ENCODE measurements at regions not wholly inside any gene's neighbourhood (a gene's known extent, or its start where the extent isn't known, plus 50 kb on each side); places are given as distances from the start of the nearest gene placed in this dataset.

DNA sequence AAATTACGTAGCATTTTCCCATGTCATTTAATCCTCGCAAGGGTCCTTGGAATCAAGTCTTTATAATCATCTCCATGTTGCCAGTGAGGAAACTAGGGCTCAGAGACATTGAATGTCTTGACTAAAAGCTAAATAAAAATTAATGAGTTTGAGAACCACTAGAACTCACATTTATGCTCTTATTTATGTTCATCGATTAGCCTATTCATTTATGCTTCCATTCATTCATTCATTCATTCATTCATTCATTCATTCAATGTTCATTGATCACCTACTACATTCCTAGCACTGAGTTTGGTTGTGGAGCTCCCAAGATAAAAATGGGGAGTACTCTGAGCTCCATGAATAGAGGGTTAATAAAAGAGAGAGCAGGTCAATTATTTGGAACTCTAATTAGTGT lies 59.7 kb downstream of the KCNA1 start:
- ChIA-PET POLR2A (no interaction called here), CTCF (no interaction called here)
- Mint-ChIP-seq H3K4me1 (no peaks in the 10 kb centered on the region), H3K4me3 (no peak overlapping the region), H3K27ac (no peak overlapping the region), H3K27me3 (peaks cover 18% of the 10 kb centered on the region), H3K9me3 (no peaks in the 10 kb centered on the region), H3K36me3 (ENCODE audit: low read depth) (no peaks in the 10 kb centered on the region)
- DNase-seq = no peak

GRCh38 chr12:4974217-4974616 lies 64.5 kb downstream of the KCNA1 start:
- H3K9me3 Mint-ChIP-seq = no peaks in the 10 kb centered on the region
- peaks cover 14% of the 10 kb centered on the region for H3K27me3 Mint-ChIP-seq
- no peak overlapping the region for H3K4me3 Mint-ChIP-seq
- ChIA-PET POLR2A (no interaction called here), CTCF (no interaction called here)
- no peak overlapping the region for H3K27ac Mint-ChIP-seq
- no peaks in the 10 kb centered on the region for H3K36me3 Mint-ChIP-seq (ENCODE audit: low read depth)
- H3K4me1 Mint-ChIP-seq = no peaks in the 10 kb centered on the region
- DNase-seq = no peak

- Mint-ChIP-seq H3K4me1 (no peaks in the 10 kb centered on the region), H3K36me3 (ENCODE audit: low read depth) (no peaks in the 10 kb centered on the region), H3K27me3 (peaks cover 10% of the 10 kb centered on the region), H3K4me3 (no peak overlapping the region), H3K27ac (no peak overlapping the region), H3K9me3 (no peaks in the 10 kb centered on the region)
- POLR2A ChIA-PET = no interaction called here
- CTCF ChIA-PET = interaction anchor here (0.6 to 1.3 kb wide), 2 partner anchors 117 to 126 kb away, joined by 3 read pairs; no protein-coding TSS in a partner anchor
- no peak for DNase-seq
These were observed 65.9 kb downstream of the KCNA1 start for GRCh38 chr12:4975574-4975973.

DNA sequence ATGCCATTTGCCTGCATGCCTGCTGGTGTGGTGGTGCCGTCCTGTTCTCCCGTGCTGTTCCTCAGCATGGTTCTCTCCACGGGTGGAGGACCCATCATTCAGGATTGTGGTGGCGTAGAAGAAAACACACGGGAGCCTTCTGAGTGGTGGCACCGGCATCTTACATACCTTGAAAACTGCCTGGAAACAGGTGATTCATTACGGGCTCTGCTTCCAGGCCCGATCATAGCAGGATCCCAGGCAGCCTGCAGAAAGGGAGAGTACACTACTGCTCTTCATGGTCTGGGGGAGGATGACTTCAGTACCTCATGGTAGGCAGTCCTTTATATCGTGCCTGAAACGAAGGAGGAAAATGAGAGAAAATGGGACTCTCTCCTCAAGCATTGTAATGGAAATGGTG lies 66.6 kb upstream of the KCNA5 start:
- POLR2A ChIA-PET = no interaction called here
- CTCF ChIA-PET = no interaction called here
- no peak for DNase-seq

GRCh38 chr12:4978737-4979136 lies 64.9 kb upstream of the KCNA5 start:
- no peaks in the 10 kb centered on the region for H3K9me3 Mint-ChIP-seq
- no peak overlapping the region for H3K27ac Mint-ChIP-seq
- no peaks in the 10 kb centered on the region for H3K4me1 Mint-ChIP-seq
- no peaks in the 10 kb centered on the region for H3K36me3 Mint-ChIP-seq (ENCODE audit: low read depth)
- POLR2A ChIA-PET = no interaction called here
- DNase-seq = no peak
- CTCF ChIA-PET = no interaction called here
- H3K4me3 Mint-ChIP-seq = no peak overlapping the region
- H3K27me3 Mint-ChIP-seq = peaks cover 7% of the 10 kb centered on the region

More for the DNA sequence above, 66.6 kb upstream of the KCNA5 start:
- Mint-ChIP-seq H3K9me3 (no peaks in the 10 kb centered on the region), H3K4me1 (no peaks in the 10 kb centered on the region), H3K27me3 (peaks cover 7% of the 10 kb centered on the region), H3K36me3 (ENCODE audit: low read depth) (no peaks in the 10 kb centered on the region), H3K27ac (no peak overlapping the region), H3K4me3 (no peak overlapping the region)

DNA sequence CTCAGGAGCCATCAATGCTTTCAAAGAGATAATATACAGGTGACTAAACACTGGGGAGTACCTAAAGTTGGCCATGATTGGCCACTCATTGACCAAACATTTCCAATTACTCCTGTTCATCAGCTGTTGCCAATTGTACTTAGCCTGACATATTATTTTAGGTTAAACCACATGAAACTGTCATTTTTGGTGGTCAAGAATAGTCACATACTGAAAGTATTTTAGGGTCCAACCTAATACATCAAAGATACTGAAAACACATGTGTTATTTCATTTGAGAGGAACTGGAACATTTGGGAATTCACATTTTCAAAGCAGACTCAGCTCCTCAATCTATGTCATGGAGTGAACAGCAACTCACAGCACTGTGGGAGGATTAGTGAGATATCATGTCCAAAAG lies 63.9 kb upstream of the KCNA5 start:
- Mint-ChIP-seq H3K4me3 (no peak overlapping the region), H3K27me3 (peaks cover 4% of the 10 kb centered on the region), H3K9me3 (no peaks in the 10 kb centered on the region), H3K36me3 (ENCODE audit: low read depth) (no peaks in the 10 kb centered on the region), H3K27ac (no peak overlapping the region), H3K4me1 (no peaks in the 10 kb centered on the region)
- CTCF ChIA-PET = no interaction called here
- DNase-seq = no peak
- POLR2A ChIA-PET = no interaction called here

- CTCF ChIA-PET = no interaction called here
- H3K27ac Mint-ChIP-seq = no peak overlapping the region
- no peaks in the 10 kb centered on the region for H3K36me3 Mint-ChIP-seq (ENCODE audit: low read depth)
These were observed 59.3 kb upstream of the KCNA5 start for GRCh38 chr12:4984344-4984743.

DNA sequence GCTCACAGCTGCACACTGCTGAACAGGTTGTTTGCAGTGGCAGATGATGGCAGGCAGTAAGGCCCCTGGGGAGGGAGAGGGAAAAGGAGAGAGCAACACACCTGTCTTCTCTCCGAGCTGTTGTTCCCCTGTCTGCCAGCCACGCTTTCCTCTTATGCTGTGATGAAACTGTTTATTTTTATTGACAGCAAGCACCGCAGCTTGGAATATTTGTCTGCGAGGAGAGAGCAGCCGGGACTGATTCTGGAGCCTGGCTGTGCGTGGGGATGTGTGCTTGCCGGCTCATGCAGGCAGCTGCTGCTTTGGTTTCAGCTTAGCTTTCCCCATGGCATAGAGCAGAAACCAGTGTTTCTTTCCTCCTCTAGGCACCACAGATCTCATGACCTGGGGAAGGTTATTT lies 58.7 kb upstream of the KCNA5 start:
- Mint-ChIP-seq H3K27ac (no peak overlapping the region), H3K4me1 (no peaks in the 10 kb centered on the region)
- POLR2A ChIA-PET = no interaction called here

More at GRCh38 chr12:4984344-4984743, 59.3 kb upstream of the KCNA5 start:
- Mint-ChIP-seq H3K4me3 (no peak overlapping the region), H3K9me3 (no peaks in the 10 kb centered on the region), H3K4me1 (no peaks in the 10 kb centered on the region), H3K27me3 (peaks cover 7% of the 10 kb centered on the region)
- DNase-seq = no peak
- POLR2A ChIA-PET = no interaction called here

DNA sequence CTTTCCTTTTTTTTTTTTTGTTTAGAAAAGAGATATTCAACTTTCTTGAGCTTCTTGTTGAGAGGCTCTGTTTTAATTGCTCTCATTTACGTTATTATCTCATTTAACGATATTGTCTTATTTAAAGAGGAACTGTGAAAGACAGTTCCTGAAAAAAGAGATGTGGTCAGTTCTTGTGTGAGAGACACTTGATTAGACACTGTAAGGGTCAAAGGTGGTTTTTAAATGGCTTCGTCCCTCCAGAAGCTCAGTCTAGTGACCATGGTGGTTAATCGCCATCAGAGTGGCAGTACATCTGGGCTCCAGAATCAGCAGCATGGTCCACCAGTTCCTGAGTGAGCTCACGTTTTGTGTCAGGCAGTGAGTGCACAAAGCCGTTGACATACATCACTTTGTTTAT lies 57.9 kb upstream of the KCNA5 start:
- no peaks in the 10 kb centered on the region for H3K4me1 Mint-ChIP-seq
- ChIA-PET CTCF (interaction anchor here (1.1 kb wide), 1 partner anchor 95 kb away, joined by 3 read pairs; no protein-coding TSS in a partner anchor), POLR2A (no interaction called here)
- H3K4me3 Mint-ChIP-seq = no peak overlapping the region
- no peak for DNase-seq
- H3K27me3 Mint-ChIP-seq = peaks cover 7% of the 10 kb centered on the region
- H3K27ac Mint-ChIP-seq = no peak overlapping the region
- H3K36me3 Mint-ChIP-seq (ENCODE audit: low read depth) = no peaks in the 10 kb centered on the region
- H3K9me3 Mint-ChIP-seq = no peaks in the 10 kb centered on the region

More for the DNA sequence above, 58.7 kb upstream of the KCNA5 start:
- CTCF ChIA-PET = no interaction called here
- Mint-ChIP-seq H3K36me3 (ENCODE audit: low read depth) (no peaks in the 10 kb centered on the region), H3K27me3 (peaks cover 7% of the 10 kb centered on the region), H3K4me3 (no peak overlapping the region), H3K9me3 (no peaks in the 10 kb centered on the region)
- DNase-seq = no peak

DNA sequence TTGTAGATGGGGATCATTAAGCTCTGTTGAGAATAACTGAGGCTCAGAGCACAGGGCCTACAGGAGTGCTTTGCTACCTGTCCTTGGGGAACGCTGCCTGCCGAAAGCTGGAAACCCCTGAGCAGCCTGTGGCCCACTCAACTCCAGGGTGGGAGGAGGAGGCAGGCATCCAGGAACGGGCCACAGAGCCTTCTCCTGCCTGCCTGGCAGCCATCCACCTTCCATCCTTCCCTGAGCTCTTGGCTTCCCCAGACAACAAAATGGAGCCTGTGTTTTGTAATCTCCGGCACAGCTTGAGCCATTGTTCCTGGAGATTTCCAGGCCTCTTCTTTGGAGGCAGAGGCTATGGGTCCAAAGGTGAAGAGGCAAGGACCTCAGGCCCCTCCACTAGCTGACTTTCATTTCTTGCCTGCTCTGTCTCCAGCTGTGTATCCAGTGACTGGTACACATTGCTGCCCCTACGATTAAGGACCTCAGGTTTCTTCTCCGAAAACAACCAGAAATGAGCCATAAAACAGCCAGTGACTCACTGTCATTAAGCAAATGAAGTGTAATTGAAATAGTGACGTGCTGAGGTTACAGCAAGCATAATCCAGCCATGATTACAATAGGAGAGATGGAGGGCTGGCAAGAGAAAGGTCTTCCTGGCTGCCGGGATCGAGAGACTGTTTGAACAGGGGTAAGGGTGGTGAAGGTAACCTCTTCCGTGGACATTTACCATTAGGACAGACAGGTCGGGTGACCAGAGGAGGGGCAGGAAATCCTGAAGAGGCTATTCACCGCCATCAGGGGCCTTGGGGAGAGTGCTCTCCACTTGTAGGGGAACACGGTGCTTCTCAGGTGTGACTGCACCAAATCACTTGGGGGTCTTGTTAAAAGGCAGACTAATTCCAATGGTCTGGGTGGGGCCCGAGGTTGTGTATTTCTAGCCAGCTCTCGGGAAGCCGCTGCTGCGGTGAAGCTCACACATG lies 56.3 kb upstream of the KCNA5 start:
- Mint-ChIP-seq H3K4me1 (no peaks in the 10 kb centered on the region), H3K27me3 (peaks cover 11% of the 10 kb centered on the region), H3K4me3 (no peak overlapping the region), H3K9me3 (no peaks in the 10 kb centered on the region), H3K36me3 (ENCODE audit: low read depth) (no peaks in the 10 kb centered on the region), H3K27ac (no peak overlapping the region)
- CTCF ChIA-PET = no interaction called here
- no peak for DNase-seq
- POLR2A ChIA-PET = no interaction called here

- ChIA-PET POLR2A (no interaction called here), CTCF (no interaction called here)
- DNase-seq = no peak
- no peaks in the 10 kb centered on the region for H3K36me3 Mint-ChIP-seq (ENCODE audit: low read depth)
- no peak overlapping the region for H3K27ac Mint-ChIP-seq
- no peaks in the 10 kb centered on the region for H3K9me3 Mint-ChIP-seq
- no peak overlapping the region for H3K4me3 Mint-ChIP-seq
- H3K4me1 Mint-ChIP-seq = no peaks in the 10 kb centered on the region
- H3K27me3 Mint-ChIP-seq = peaks cover 11% of the 10 kb centered on the region
These were observed 52.3 kb upstream of the KCNA5 start for GRCh38 chr12:4991373-4991772.

DNA sequence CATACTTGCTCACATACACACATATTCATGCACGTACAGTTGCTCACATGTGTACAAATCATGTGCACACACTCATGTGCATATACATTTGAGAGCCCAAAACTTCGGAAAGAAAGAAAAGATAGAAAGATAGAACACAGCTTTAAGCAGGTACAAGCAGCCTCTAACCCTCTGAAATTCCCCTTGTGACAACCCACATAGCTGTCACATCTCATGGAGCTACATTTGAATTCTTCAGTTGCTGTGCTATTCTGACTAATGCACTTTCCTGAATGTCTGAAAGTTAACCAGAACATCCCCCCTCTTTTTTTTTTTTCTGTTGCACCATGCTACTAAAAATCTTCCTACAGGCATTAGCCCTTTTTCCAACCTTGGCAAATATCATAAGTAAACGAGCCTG lies 51.9 kb upstream of the KCNA5 start:
- no peak for DNase-seq
- CTCF ChIA-PET = no interaction called here
- no peak overlapping the region for H3K27ac Mint-ChIP-seq
- H3K4me1 Mint-ChIP-seq = no peaks in the 10 kb centered on the region
- H3K4me3 Mint-ChIP-seq = no peak overlapping the region
- peaks cover 12% of the 10 kb centered on the region for H3K27me3 Mint-ChIP-seq
- H3K36me3 Mint-ChIP-seq (ENCODE audit: low read depth) = no peaks in the 10 kb centered on the region
- POLR2A ChIA-PET = no interaction called here
- no peaks in the 10 kb centered on the region for H3K9me3 Mint-ChIP-seq

DNA sequence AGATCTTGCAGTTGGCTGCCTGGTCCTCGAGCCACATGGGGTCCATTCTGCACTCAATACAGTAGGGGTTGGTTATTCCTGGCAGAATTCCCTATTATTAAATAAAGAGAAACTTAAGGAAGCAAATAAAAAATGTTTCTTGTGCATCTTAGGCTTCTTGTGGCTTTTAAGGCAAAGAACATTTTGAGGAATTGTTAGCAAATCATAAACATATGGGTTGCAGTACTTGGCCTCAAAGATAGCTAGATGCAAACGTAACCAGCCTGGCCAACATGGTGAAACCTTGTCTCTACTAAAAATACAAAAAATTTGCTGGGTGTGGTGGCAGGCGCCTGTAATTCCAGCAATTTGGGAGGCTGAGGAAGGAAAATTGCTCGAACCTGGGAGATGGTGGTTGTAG lies 50.8 kb upstream of the KCNA5 start:
- POLR2A ChIA-PET = no interaction called here
- Mint-ChIP-seq H3K27me3 (peaks cover 12% of the 10 kb centered on the region), H3K36me3 (ENCODE audit: low read depth) (no peaks in the 10 kb centered on the region), H3K9me3 (no peaks in the 10 kb centered on the region), H3K4me1 (no peaks in the 10 kb centered on the region), H3K4me3 (no peak overlapping the region), H3K27ac (no peak overlapping the region)
- DNase-seq = no peak
- CTCF ChIA-PET = interaction anchor here (1.6 kb wide), 1 partner anchor 135 kb away, joined by 5 read pairs; no protein-coding TSS in a partner anchor

All from activated CD4-positive, alpha-beta memory T cell treated with anti-CD3 and anti-CD28 coated beads, Interleukin-2, amount 10 ng/mL, durations not matched to agents 7 days and 5 days (primary cell).